Spleen (tissue), 7 donors: ENCODE measurements at regions not wholly inside any gene's neighbourhood (a gene's known extent, or its start where the extent isn't known, plus 50 kb on each side); places are given as distances from the start of the nearest gene placed in this dataset.

Source experiments
- POLR2A ChIP-seq, 3 donors: fragments of 450-650 bp; IDR thresholded peaks; one replicate each; pipeline ENCODE4 v1.5.1; 2017; ENCODE audit warnings: antibody characterized with exemption in 3 of 3, mild to moderate bottlenecking in 1 of 3
- POLR2AphosphoS5 ChIP-seq, 3 donors: sonication (generic); formaldehyde crosslinking; IDR thresholded peaks; one replicate each; pipeline ENCODE4 v1.5.1; 2017; ENCODE audit warnings: antibody characterized with exemption in 3 of 3
- TF ChIP-seq, protein P1 (sequence below), 11 experiments: fragments of 200-600 bp in 7 of 11; fragments of 450-650 bp in 4 of 11; sonication (generic) in 4 of 11; IDR thresholded peaks in 8 of 11; conservative IDR thresholded peaks in 3 of 11; 1 replicate in 7 of 11; 2 replicates in 4 of 11; pipeline versions ENCODE4 v1.4.0 to v1.8.0; 2016 to 2021; ENCODE audit warnings: antibody characterized with exemption in 11 of 11, inconsistent platforms in 4 of 11, mild to moderate bottlenecking in 1 of 11
- donor health status: DM: no; HTN: no; CAD: no; lungs with moderate emphysema.
- donor health status: DM: no; HTN: no; CAD: no.
- donor health status: DM: no; HTN: no; CAD: no.

DNA sequence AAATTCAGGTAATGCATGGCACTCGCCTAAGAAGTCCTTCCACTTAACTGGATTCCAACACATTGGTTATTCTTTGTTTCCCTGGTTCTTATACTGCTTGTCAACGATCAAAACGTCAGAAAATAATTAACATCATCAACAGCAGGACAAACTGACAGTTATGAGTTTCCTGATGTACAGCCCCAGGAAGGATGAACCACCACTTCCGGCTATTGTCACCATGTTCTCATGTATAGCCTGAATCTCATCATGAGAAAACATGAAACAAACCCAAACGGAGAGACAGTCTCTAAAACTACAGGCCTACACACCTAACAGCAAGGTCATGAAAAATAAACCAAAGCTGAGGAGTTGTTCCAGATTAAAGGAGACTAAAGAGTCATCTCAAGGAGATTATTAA, 60.5 kb upstream of the FBXO28 start:
- TF ChIP-seq POLR2A (IDR thresholded peaks at IDR 0.05) (no peak), POLR2AphosphoS5 (IDR thresholded peaks at IDR 0.05) (no peak)
- TF ChIP-seq, protein P1, sequence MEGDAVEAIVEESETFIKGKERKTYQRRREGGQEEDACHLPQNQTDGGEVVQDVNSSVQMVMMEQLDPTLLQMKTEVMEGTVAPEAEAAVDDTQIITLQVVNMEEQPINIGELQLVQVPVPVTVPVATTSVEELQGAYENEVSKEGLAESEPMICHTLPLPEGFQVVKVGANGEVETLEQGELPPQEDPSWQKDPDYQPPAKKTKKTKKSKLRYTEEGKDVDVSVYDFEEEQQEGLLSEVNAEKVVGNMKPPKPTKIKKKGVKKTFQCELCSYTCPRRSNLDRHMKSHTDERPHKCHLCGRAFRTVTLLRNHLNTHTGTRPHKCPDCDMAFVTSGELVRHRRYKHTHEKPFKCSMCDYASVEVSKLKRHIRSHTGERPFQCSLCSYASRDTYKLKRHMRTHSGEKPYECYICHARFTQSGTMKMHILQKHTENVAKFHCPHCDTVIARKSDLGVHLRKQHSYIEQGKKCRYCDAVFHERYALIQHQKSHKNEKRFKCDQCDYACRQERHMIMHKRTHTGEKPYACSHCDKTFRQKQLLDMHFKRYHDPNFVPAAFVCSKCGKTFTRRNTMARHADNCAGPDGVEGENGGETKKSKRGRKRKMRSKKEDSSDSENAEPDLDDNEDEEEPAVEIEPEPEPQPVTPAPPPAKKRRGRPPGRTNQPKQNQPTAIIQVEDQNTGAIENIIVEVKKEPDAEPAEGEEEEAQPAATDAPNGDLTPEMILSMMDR (IDR thresholded peaks at IDR 0.05 in 8 of 11, conservative IDR thresholded peaks at IDR 0.05 in 3 of 11), result no peak
